HG03159 (cell line): ENCODE measurements at regions not wholly inside any gene's neighbourhood (a gene's known extent, or its start where the extent isn't known, plus 50 kb on each side); places are given as distances from the start of the nearest gene placed in this dataset.
"Not testable (repeated sequence)": the region's sequence is repeated elsewhere in the genome, so short reads cannot be mapped to it uniquely, and the experiment has no call there.

Source experiments
- ATAC-seq: cut with Tn5 transposase; IDR thresholded peaks from one replicate; pipeline ENCODE4 v1.9.1; 2021; ENCODE audit warnings: mild to moderate bottlenecking, moderate library complexity; ENCODE audit not compliant: unreplicated experiment

DNA sequence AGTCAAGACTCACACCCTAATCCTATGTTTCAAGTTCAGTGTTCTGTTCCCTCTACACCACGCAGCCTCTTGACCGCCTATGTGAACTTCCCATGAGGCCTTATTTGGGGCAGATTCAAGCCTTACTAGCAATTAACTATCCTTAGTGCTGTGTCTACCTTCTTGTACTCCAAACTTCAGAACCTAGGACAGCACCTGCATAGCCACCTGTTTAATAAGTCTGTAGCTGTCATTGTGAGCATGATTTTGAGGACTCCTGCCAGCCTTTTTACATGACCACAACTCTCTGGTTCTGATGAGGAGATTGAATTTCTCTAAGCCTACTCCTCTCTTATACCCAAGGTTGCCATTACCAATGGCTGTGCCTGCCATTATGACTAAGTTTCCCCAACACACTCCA, 50.8 kb upstream of the PCSK1 start:
- ATAC-seq, result no peak

DNA sequence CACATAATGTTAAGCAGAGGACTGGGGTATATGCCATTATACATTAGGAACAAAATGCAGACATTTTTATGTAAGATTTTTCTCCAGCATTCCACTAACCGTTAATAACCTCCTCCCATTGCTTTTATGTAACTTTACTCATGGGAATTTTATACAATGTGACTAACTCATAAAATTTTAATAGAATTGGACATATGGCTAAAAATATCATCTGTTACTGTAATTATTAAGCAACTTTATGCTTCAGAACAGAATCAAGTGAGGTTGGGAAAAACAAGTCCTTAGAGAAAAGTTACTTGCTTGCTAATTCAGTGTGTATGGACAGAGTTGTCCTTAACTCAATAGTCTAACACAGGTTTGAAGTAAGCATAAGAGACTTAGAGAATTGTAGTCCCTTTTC, 54.8 kb upstream of the PCSK1 start:
- no peak for ATAC-seq

DNA sequence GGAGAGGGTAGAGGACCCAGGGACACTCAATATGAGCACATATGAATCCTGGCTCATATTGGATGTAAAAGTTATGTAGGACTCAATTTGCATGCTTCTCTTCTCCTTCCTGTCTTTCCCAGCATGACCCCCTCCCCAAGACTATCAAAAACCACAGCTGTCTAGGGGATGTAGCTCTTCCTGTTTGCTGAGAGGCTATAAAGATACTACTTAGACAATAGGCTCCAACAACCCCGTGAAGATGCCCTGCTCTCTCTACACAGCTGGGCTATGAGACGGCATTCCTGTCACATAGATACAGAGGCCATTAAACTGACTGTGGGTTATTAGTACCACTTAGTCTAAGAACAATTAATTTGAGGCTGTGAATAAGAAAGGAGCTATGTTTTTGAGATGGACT, 56.5 kb upstream of the PCSK1 start:
- no peak for ATAC-seq

DNA sequence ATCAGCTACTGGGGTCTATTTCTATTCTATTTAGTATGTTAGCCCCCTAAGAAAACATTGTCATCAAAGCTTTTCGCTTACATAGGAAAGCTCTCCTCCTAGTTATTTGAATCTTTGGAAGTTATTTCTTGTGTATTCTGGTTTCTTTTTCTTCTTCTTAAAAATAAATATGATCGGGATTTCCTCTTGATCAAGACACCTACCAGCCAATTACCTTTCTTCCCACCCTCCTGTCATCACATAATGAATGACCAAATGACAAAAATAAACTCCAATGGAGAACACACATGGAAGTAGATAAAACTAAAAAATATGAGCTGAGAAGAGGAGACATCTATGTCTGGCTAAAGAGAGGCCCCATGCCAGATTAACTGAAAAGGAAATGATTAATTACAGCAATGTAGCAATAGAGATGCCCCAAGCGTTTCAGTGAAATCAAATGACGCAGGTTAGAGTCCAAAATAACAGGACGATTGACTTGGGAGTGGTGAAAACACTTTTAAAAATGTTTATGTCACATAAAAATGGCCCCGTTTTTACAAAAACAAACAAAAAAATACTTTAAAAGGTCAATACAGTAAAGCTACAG, 59.5 kb upstream of the PCSK1 start:
- no peak for ATAC-seq

DNA sequence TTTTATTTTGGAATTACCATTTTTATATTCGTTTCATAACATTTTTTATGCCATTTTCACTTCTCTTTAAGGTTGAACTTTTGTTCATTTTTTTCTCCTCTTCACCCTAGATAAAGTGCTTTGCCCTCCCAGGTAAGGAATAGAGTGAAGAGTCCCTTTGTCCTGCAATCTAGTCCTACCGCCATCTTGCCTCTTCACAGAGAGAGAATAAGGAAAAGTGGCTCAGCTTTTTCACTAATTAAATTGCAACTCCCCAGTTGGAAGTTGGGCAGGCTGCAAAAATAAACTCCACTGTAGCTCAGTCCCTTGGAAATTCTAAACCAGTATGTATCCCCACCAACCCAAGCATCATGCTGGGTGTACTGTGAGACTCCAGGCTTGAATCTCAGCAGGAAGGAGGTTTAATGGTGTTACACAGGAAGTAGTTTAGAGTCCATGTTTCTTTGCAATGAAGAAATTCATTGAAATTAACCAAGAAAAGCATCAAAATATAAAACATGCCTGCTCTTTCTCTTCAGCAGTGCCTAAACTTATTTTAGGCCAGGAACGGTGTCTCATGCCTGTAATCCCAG, 60.3 kb upstream of the PCSK1 start:
- no peak for ATAC-seq

DNA sequence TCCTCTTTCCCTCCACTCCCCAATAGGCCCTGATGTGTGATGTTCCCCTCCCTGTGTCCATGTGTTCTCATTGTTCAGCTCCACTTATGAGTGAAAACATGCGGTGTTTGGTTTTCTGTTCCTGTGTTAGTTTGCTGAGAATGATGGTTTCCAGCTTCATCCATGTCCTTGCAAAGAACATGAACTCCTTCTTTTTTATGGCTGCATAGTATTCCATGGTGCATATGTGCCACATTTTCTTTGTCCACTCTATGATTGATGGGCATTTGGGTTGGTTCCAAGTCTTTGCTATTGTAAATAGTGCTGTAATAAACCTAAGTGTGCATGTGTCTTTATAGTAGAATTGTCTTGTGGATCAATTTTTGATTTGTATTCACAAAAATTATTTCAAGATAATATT, 62.4 kb upstream of the PCSK1 start:
- not testable (repeated sequence) for ATAC-seq

DNA sequence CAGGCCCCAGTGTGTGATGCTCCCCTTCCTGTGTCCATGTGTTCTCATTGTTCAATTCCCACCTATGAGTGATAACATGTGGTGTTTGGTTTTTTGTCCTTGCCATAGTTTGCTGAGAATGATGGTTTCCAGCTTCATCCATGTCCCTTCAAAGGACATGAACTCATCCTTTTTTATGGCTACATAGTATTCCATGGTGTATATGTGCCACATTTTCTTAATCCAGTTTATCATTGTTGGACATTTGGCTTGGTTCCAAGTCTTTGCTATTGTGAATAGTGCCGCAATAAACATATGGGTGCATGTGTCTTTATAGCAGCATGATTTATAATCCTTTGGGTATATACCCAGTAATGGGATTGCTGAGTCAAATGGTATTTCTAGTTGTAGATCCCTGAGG, 64.0 kb upstream of the PCSK1 start:
- not testable (repeated sequence) for ATAC-seq

DNA sequence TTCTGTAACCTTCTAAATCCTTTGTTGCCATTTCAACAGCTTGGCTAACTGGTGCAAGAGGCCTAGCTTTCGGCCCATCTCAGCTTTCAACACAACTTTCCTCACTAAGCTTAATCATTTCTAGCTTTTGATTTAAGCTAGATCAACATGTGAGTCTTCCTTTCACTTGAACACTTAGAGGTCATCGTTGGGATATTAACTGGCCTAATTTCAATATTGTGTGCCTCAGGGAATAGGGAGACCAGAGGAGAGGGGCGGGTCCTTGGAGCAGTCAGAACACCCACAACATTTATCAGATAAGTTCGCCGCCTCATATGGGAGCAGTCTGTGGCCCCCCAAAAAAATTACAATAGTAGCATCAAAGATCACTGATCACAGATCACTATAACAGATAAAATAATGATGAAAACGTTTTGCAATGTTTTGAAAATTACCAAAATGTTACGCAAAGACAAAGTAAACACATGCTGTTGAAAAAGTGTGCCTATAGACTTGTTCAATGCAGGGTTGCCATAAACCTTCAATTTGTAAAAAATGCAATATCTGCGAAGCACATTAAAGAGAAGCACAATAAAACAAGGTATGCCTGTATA, 66.8 kb upstream of the PCSK1 start:
- no peak for ATAC-seq

DNA sequence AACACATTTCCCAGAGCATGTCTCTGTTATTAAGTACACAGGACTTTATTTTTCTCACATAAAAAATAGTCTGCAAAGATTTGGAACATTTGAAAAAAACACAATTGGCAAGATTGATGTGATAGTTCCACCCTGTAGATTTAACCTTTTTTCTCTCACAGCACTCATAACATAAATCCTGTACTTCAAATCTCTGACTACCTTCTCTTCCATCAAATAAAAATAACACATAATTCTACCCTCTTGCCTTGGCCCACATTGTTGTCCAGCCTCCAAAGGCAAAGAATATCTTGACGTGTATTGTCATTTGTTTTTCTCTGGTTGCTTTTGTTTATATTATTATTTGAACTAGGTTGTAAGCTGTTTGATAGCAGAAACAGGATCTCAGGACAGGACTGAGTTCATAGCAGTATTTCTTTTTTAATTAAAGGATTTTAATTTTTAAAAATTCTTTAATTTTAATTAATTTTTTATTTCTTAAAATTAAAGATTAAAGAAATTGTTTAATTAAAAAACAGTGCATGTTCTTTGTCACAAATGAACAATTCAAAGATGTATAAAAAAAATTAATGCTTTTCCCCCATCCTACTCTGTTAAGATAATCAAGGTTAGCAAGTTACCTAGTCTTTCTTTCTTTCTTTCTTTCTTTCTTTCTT, 69.1 kb upstream of the PCSK1 start:
- ATAC-seq, result no peak

DNA sequence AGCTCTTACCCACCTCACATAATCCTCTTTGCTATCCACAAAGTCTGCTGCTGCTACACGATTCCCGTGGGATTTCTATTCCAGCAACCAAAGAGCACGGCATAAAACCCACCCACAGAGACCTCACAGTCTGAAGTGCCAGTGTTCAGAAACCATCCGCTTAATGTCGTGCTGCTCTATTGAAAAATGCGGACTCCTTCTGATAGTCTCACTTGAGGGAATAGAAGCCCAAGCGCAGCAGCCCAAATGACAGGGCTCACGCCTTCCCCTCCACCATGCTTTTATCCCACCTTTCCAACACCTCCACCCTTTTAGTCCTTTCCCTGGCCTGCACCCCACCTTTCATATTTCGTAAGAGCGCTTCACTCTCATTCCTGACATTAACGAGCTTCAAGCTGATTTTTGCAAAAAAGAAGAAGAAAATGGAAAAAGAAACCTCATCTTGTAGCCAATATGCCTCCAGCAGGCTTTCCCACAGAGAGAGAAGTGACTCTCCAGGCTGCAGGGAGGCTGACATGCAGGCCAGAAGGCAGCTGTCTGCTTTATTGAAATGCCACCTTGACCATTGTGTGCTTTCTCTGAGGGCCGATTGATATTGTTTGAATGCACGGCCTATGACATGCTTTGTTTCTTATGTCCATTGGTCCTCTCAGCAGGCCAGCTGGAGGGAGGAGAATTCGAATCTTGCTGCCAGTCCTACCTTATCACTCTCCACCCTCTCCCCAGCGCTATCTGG, 70.6 kb upstream of the PCSK1 start:
- no peak for ATAC-seq

DNA sequence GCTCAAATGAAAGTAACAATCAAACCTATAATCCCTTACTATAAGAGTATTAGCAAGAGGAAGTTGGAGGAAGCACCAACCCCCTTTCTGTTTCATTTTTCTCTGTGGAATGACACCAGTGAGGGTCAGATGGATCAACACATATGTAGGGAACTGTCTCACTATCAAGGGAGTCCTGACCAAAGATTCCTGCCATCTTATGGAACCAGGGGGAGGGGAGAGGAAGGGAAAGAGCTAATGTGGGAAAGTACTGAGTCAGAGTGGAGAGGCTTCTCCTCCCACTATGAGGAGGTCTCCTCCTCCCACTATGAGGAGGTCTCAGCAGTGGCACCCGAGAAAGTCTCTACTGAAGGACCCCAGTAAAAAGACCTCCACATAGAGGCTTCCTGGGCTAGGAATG, 73.3 kb upstream of the PCSK1 start:
- no peak for ATAC-seq

DNA sequence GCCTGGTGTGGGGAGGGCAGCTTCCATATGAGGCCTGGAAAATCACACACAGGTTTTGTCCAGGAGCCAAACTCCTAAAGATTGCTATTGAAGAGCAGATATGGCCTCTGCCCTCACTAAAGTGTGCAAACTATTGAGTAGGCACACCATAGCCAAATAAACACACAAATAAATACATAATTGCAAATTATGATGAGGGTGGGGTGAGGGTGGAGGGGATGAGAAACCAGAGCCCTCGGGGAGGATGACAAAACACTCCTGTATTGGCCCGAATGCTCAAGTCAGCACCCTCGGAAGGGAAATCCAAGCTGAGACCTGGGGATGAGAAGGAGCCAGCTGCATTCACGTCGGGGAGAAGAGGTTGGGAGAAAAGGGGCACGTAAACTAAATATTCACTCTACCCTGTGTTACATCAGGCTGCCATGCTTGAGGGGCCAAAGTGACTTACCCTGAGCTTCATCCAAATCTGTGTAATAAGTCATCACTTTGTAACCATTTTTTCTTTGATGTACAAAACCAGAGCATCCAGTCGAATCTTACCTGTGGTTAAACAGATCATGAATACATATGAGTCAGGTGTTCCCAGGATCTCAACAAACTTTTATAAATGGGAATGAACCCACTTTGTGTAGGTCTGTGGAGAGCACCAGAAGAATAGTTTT, 73.9 kb upstream of the PCSK1 start:
- no peak for ATAC-seq

DNA sequence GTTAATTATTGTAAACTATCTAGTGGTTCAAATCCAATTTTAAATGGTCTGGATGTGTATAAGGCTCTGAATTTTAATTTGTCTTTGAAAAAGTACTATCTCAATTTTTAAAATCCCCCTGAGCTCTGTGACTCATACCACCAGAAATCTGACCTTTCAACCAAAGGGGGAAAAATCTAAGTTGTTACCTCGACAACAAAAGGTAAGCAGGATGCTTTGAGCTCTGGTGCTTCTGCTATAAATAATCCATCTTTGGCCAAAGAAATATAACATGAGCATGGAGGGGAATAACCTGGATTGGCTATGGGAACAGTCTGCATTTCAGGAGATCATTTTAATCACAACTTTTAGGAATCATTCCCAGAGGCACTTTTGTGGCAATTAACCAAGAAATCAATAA, 76.3 kb upstream of the PCSK1 start:
- no peak for ATAC-seq

DNA sequence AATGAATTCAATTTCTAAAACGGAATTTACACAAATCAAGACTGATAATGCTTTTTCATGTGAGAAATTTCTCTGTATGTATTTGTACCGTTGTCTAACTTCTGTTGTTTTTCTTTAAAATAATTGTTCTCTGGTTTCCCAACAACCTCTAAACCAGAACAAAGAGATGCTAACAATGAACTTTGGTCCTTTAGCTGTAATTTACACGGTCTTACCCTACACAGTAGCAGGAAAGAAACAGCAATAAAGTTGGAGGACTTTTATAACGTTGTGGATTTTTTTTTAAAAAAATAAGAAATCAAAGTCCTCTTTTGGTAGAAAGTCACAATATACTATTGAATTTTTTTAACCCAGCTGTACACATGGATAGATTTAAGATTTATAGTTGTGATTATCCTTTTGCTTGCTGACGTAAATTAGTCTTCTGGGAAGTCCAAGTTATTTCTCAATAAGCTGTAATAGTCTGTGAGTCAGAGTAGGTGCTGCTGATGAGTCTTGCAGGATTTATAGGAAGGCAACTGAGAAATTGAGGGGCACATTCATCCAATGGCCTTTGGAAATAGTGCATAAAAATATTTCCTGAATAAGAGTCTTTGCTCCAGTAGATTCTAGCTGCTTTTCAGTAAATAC, 76.8 kb upstream of the PCSK1 start:
- no peak for ATAC-seq

DNA sequence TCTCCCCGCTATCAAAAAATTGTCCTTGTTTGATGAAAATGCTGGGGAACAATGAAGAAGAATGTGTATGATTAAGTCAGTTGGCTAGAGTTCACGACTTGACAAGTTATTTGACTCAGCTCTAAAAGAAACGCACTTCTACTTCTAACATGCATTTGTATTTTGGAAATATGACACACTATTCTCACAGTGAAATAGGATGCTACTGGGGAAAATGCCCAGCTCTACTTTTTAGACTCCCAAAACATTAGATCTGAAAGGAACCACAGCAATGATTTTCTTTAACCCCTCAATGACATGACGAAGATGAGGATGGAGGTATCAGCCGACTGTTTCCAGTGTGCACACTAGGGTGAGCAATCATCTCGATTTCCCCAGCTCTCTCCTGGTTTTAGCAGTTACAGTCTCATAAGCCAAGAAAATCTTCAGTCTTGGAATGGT, 83.6 kb upstream of the PCSK1 start:
- no peak for ATAC-seq

DNA sequence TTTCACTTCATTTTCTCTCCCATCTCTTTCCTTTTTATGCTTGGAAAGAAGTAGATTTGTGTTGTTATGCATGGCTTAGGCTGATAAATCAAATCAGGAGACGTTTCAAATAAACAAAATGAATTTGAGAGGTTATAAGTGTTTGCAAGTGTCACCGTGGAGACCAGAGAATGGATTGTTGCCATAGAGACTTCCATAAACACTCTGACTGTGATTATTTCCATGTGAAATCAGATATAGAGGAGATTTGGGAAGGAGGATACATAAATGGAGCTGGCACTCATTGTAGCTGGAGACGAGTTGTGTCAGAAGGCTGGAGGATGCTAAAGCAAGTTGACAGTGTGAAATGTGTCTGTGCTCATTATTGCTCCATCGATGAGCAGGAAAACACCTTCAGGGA, 84.2 kb upstream of the PCSK1 start:
- no peak for ATAC-seq

DNA sequence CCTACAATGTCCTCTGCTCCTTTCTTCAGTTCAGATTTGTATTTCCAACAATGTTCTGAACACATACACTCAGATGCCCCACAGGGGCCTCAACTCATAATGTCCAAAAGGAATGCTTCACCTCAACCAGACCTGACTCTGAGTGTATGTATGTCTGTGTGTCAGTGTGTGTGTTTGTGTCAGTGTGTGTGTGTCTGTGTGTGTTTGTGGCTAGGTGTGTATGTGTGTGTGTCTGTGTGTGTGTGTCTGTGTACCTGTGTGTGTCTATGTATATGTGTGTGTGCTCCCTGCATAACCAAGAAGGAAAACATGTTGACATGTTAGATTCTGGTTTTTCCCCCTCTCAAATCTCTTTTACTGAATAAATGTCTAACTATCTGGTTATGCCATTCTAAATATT, 87.3 kb upstream of the PCSK1 start:
- ATAC-seq, result no peak

DNA sequence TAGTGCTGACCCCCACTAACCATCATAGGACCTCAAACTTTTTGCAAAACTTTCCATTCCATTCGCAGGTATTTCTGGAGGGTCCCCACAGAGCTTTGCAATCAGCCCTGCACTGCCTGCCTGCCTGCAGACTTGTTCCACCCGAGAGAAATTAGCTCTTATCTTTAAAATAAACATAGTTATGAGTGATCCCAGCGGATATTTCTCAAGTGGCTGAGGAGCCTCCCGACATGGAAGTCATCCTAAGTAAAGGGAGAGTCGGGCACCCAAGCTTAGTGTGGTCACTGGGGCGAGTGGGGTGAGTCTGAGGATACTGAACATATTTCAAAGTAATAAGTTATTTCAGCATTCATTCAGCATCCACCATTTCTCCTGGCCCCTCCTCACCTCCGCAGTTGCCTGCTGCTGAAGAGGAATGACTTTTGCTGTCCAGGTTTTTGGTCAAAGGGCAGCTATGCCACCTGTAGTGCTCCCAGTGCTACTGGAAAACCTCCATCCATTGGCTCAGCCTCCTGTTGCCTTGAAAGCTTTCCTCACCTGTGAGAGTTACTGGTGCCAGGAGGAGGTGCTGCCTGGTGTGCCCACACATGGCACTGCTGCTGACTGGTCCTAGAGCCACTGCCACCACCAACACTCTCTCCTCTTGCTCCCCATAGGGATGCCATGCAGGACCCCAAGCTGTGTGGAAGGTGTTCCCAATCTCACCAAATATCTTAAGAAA, 89.7 kb upstream of the PCSK1 start:
- ATAC-seq, result no peak

DNA sequence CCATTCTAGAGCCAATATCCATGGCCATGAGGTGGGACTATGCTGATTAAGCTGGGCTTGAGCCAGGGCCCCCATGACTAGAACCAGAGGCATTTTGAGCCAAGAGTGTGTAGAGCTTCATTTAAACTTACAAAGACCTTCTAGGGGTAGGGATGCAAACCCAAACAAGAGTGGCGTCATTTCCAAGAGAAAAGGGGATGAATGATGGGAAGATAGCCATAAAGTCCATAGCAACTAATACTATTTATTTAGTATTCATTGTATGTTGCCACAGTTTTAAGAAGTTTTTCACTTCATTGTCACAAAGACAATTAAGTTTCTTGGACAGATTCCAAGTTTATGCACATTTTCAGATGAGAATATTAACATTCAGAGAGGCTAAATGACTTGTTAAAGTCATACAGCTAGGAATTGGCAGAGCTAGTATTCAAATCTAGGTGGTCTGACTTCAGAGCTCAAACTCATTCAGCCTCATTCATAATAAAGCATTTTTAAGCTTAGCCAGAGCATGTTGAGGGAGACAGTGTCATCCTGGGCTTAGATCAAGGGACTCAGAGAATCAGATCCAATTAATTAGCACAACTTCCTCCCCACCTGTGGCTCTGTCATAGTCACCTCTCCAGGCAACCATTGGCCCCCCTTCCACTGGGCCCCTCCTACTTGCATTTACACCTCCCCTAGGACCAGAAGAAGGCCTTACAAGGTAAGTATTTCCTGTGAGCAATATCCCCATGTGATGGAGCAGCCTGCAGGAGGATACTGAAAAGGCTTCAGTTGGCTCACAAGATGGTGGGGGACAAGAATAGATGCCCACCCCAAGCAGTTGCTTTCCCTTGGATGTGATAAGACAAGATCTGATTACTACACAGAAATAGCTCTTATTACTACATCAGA, 95.0 kb upstream of the PCSK1 start:
- ATAC-seq, result no peak
